Activated naive CD8-positive, alpha-beta T cell treated with anti-CD3 and anti-CD28 coated beads for 36 hours (primary cell): ENCODE measurements at regions not wholly inside any gene's neighbourhood (a gene's known extent, or its start where the extent isn't known, plus 50 kb on each side); places are given as distances from the start of the nearest gene placed in this dataset.
"Not testable (repeated sequence)": the region's sequence is repeated elsewhere in the genome, so short reads cannot be mapped to it uniquely, and the experiment has no call there.

Source experiments
- DNase-seq: peaks from one replicate; pipeline ENCODE4 v3.0.0; 2021
- H3K27ac Mint-ChIP-seq: one replicate; pipeline ENCODE4 v1.8.0; 2022; ENCODE audit warnings: mild to moderate bottlenecking, moderate library complexity, mixed read lengths
- H3K27me3 Mint-ChIP-seq: one replicate; pipeline ENCODE4 v1.8.0; 2022; ENCODE audit warnings: mild to moderate bottlenecking, mixed read lengths
- H3K36me3 Mint-ChIP-seq: one replicate; pipeline ENCODE4 v1.8.0; 2021; ENCODE audit warnings: mild to moderate bottlenecking, mixed read lengths
- H3K4me1 Mint-ChIP-seq: one replicate; pipeline ENCODE4 v1.8.0; 2021; ENCODE audit warnings: mixed read lengths
- H3K4me3 Mint-ChIP-seq: one replicate; pipeline ENCODE4 v1.8.0; 2022; ENCODE audit warnings: mild to moderate bottlenecking, moderate library complexity, mixed read lengths
- H3K9me3 Mint-ChIP-seq: one replicate; pipeline ENCODE4 v1.8.0; 2022; ENCODE audit warnings: mixed read lengths

GRCh38 chr15:55126111-55126510 lies 70.6 kb downstream of the RSL24D1 start:
- peaks cover 3% of the 10 kb centered on the region for H3K27me3 Mint-ChIP-seq
- H3K36me3 Mint-ChIP-seq: no peaks in the 10 kb centered on the region
- H3K4me3 Mint-ChIP-seq: no peak overlapping the region
- H3K9me3 Mint-ChIP-seq: no peaks in the 10 kb centered on the region
- no peak overlapping the region for H3K27ac Mint-ChIP-seq
- no peaks in the 10 kb centered on the region for H3K4me1 Mint-ChIP-seq
- DNase-seq: no peak

DNA sequence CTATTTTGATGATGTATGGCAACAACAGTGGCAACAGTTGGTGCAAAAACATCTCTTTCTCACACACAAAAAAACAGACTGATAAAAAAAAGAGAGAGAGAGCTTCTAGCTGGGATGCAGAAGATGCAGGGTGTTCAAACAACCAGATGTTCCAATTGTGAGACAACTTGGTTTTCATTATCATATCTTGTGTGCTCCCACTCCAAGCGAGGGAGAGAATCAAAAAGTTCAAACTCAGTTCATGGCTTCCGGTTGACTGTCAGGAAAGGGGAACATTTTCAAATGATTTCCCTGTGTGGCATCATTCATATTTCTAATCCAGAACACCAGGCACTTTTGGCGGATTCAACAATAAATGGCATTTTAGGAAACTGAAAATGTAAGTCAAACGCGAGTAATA lies 72.1 kb downstream of the RSL24D1 start:
- Mint-ChIP-seq H3K4me3 (no peak overlapping the region), H3K4me1 (no peaks in the 10 kb centered on the region), H3K36me3 (no peaks in the 10 kb centered on the region), H3K27ac (no peak overlapping the region), H3K27me3 (peaks cover 3% of the 10 kb centered on the region), H3K9me3 (no peaks in the 10 kb centered on the region)
- no peak for DNase-seq

GRCh38 chr15:55118344-55118870 lies 78.3 kb downstream of the RSL24D1 start:
- H3K4me3 Mint-ChIP-seq: no peak overlapping the region
- H3K36me3 Mint-ChIP-seq: no peaks in the 10 kb centered on the region
- no peak overlapping the region for H3K27ac Mint-ChIP-seq
- H3K4me1 Mint-ChIP-seq: no peaks in the 10 kb centered on the region
- peaks cover 2% of the 10 kb centered on the region for H3K9me3 Mint-ChIP-seq
- DNase-seq: no peak
- peaks cover 2% of the 10 kb centered on the region for H3K27me3 Mint-ChIP-seq

GRCh38 chr15:55116636-55117035 lies 80.1 kb downstream of the RSL24D1 start:
- no peak overlapping the region for H3K27ac Mint-ChIP-seq
- DNase-seq: no peak

GRCh38 chr15:55113736-55114135 lies 83.0 kb downstream of the RSL24D1 start:
- Mint-ChIP-seq H3K9me3 (peaks cover 2% of the 10 kb centered on the region), H3K36me3 (no peaks in the 10 kb centered on the region), H3K4me3 (no peak overlapping the region), H3K27me3 (peaks cover 6% of the 10 kb centered on the region), H3K4me1 (no peaks in the 10 kb centered on the region), H3K27ac (no peak overlapping the region)
- DNase-seq: no peak

More at GRCh38 chr15:55116636-55117035, 80.1 kb downstream of the RSL24D1 start:
- H3K27me3 Mint-ChIP-seq: no peaks in the 10 kb centered on the region
- no peaks in the 10 kb centered on the region for H3K36me3 Mint-ChIP-seq
- peaks cover 2% of the 10 kb centered on the region for H3K9me3 Mint-ChIP-seq
- H3K4me3 Mint-ChIP-seq: no peak overlapping the region
- no peaks in the 10 kb centered on the region for H3K4me1 Mint-ChIP-seq

DNA sequence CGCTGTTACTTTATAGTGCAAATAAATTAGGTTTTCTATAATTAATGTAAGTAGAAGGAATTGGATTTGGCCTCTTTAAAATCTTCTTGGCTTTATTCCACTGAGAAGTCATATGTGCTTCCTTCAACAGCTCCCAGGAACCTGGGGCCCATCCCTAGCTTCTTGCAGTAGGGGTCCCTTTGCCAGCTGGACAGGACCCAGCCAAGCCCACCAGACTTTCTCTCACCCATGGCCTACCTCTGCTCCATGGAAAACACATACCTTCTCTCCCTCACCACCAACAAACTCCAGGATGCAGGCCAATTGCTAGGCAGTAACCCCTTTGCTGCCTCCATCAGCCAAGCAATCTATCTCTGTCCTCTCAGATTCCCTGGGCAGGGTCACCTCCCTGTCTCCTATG lies 84.0 kb downstream of the RSL24D1 start:
- H3K36me3 Mint-ChIP-seq: no peaks in the 10 kb centered on the region
- no peak for DNase-seq

GRCh38 chr15:55110446-55110845 lies 86.3 kb downstream of the RSL24D1 start:
- no peaks in the 10 kb centered on the region for H3K36me3 Mint-ChIP-seq
- no peaks in the 10 kb centered on the region for H3K9me3 Mint-ChIP-seq
- DNase-seq: no peak
- H3K27ac Mint-ChIP-seq: no peak overlapping the region
- H3K4me3 Mint-ChIP-seq: no peak overlapping the region
- no peaks in the 10 kb centered on the region for H3K4me1 Mint-ChIP-seq
- peaks cover 6% of the 10 kb centered on the region for H3K27me3 Mint-ChIP-seq

More for the DNA sequence above, 84.0 kb downstream of the RSL24D1 start:
- peaks cover 2% of the 10 kb centered on the region for H3K9me3 Mint-ChIP-seq
- H3K4me3 Mint-ChIP-seq: no peak overlapping the region
- peaks cover 6% of the 10 kb centered on the region for H3K27me3 Mint-ChIP-seq
- H3K27ac Mint-ChIP-seq: no peak overlapping the region
- H3K4me1 Mint-ChIP-seq: no peaks in the 10 kb centered on the region

GRCh38 chr15:55108858-55109518 lies 87.8 kb downstream of the RSL24D1 start:
- Mint-ChIP-seq H3K36me3 (no peaks in the 10 kb centered on the region), H3K4me1 (no peaks in the 10 kb centered on the region), H3K27ac (no peak overlapping the region), H3K27me3 (peaks cover 6% of the 10 kb centered on the region), H3K4me3 (no peak overlapping the region), H3K9me3 (no peaks in the 10 kb centered on the region)
- DNase-seq: peak; percentile 44

DNA sequence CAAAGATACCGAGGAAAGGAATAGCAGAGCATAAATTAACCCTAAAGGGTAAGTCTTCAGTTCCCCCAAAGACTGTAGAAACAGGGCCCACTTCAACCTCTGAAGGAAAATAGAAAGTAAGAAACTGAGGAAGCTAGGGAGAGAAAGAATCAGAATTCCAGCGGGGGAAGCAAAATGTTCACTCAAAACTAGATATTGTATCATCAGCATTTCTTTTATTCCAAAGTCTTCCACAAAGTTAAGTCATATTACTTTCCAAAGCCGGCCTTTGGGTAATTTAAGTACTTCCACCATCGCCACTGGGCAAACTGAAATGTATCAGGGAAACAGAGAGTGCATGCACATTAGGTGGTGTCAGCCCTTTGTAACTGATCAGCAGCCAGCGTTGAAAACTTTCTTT lies 88.3 kb downstream of the RSL24D1 start:
- no peak overlapping the region for H3K4me3 Mint-ChIP-seq

GRCh38 chr15:55106155-55106554 lies 90.6 kb downstream of the RSL24D1 start:
- H3K27me3 Mint-ChIP-seq: peaks cover 10% of the 10 kb centered on the region
- no peak for DNase-seq
- H3K36me3 Mint-ChIP-seq: no peaks in the 10 kb centered on the region
- no peak overlapping the region for H3K27ac Mint-ChIP-seq
- no peaks in the 10 kb centered on the region for H3K9me3 Mint-ChIP-seq
- no peaks in the 10 kb centered on the region for H3K4me1 Mint-ChIP-seq
- no peak overlapping the region for H3K4me3 Mint-ChIP-seq

More for the DNA sequence above, 88.3 kb downstream of the RSL24D1 start:
- no peak overlapping the region for H3K27ac Mint-ChIP-seq
- no peak for DNase-seq
- H3K9me3 Mint-ChIP-seq: no peaks in the 10 kb centered on the region
- peaks cover 6% of the 10 kb centered on the region for H3K27me3 Mint-ChIP-seq
- no peaks in the 10 kb centered on the region for H3K36me3 Mint-ChIP-seq
- no peaks in the 10 kb centered on the region for H3K4me1 Mint-ChIP-seq

DNA sequence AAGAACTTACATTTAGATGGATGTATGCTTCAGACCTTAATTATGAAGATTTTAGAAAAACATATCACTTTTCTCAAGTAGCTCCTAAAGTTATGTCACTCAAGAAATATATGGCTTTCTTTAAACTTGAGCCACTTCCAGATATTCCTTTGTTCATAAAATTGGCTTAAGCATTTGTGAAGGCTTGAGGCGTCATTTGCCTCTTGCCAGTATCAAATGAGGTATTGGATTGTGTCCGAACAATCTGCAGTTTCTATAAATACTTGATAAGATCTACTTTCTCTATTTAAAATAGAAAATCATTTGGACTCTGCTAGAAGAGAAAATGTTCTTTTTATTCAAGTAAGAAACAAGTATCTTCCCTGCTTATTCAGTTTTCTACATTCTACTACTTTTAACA lies 102.6 kb downstream of the RSL24D1 start:
- Mint-ChIP-seq H3K4me3 (no peak overlapping the region), H3K27me3 (peaks cover 4% of the 10 kb centered on the region), H3K4me1 (no peaks in the 10 kb centered on the region), H3K9me3 (peaks cover 1% of the 10 kb centered on the region), H3K36me3 (no peaks in the 10 kb centered on the region), H3K27ac (no peak overlapping the region)
- DNase-seq: no peak

GRCh38 chr15:55088207-55088606 lies 108.5 kb downstream of the RSL24D1 start:
- Mint-ChIP-seq H3K27me3 (peaks cover 8% of the 10 kb centered on the region), H3K4me3 (no peak overlapping the region), H3K9me3 (peaks cover 5% of the 10 kb centered on the region), H3K36me3 (no peaks in the 10 kb centered on the region), H3K4me1 (peaks cover 2% of the 10 kb centered on the region), H3K27ac (no peak overlapping the region)
- no peak for DNase-seq

GRCh38 chr15:55084673-55085072 lies 112.1 kb downstream of the RSL24D1 start:
- no peak for DNase-seq
- Mint-ChIP-seq H3K9me3 (peaks cover 5% of the 10 kb centered on the region), H3K27ac (no peak overlapping the region), H3K4me3 (no peak overlapping the region), H3K36me3 (no peaks in the 10 kb centered on the region), H3K4me1 (peaks cover 2% of the 10 kb centered on the region), H3K27me3 (peaks cover 3% of the 10 kb centered on the region)

DNA sequence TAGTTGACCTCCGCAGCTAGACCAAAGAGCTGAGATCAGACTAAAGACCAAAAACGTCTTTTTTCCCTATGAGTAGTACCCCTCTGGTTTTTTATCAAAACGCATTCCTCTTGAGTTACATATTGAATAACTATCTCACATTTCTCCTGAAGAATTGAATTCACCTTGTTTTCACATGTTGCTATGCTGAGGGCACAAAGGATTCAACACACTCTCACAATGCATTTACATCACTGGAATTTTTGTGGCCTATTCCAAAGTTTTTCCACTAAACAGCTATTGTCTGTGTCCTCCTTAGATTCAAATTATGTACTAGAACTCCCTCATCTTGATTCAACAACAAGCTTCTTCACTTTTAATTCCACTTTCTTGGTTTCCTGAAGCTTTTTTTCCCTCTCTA lies 112.5 kb downstream of the RSL24D1 start:
- peaks cover 2% of the 10 kb centered on the region for H3K4me1 Mint-ChIP-seq
- peaks cover 7% of the 10 kb centered on the region for H3K9me3 Mint-ChIP-seq
- no peak overlapping the region for H3K27ac Mint-ChIP-seq
- H3K27me3 Mint-ChIP-seq: peaks cover 3% of the 10 kb centered on the region
- no peaks in the 10 kb centered on the region for H3K36me3 Mint-ChIP-seq
- no peak for DNase-seq
- H3K4me3 Mint-ChIP-seq: no peak overlapping the region

GRCh38 chr15:55077052-55077451 lies 119.7 kb downstream of the RSL24D1 start:
- not testable (repeated sequence) for DNase-seq, H3K27me3 Mint-ChIP-seq, H3K36me3 Mint-ChIP-seq, H3K4me3 Mint-ChIP-seq
- peak overlapping the region; percentile 69 for H3K27ac Mint-ChIP-seq
- peaks cover 14% of the 10 kb centered on the region for H3K4me1 Mint-ChIP-seq
- H3K9me3 Mint-ChIP-seq: peaks cover 22% of the 10 kb centered on the region

DNA sequence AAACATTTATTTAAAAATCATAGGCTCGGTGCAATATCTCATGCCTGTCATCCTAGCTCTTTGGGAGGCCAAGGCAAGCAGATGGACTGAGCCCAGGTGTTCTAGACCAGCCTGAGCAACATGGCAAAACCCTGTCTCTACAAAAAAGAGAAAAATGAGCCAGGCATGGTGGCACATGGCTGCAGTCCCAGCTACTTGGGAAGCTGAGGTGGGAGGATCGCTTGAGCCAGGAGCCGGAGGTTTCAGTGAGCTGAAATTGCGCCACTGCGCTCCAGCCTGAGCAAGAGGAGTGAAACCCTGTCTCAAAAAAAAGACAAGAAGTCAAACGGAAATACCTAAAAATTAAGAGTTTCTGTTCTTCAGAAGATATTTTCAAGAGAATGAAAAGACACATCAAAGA lies 122.3 kb downstream of the RSL24D1 start:
- Mint-ChIP-seq H3K4me3 (no peak overlapping the region), H3K36me3 (no peaks in the 10 kb centered on the region), H3K27me3 (no peaks in the 10 kb centered on the region), H3K9me3 (peaks cover 22% of the 10 kb centered on the region), H3K4me1 (peaks cover 14% of the 10 kb centered on the region), H3K27ac (no peak overlapping the region)
- DNase-seq: no peak
